HepG2 (cell line): ENCODE measurements at regions not wholly inside any gene's neighbourhood (a gene's known extent, or its start where the extent isn't known, plus 50 kb on each side); places are given as distances from the start of the nearest gene placed in this dataset.

Source experiments
- FOSL1 ChIP-seq: sonication (generic); formaldehyde crosslinking; IDR thresholded peaks from 2 replicates; pipeline ENCODE4 v1.9.0; 2021; ENCODE audit warnings: missing genetic modification reagents, borderline replicate concordance
- NFIC ChIP-seq: IDR thresholded peaks from 2 replicates; pipeline ENCODE4 v1.6.1; 2012; ENCODE audit warnings: mild to moderate bottlenecking, low read length, inconsistent platforms
- POLR2AphosphoS2 ChIP-seq: IDR thresholded peaks from 2 replicates; pipeline ENCODE4 v1.6.1; 2011; ENCODE audit warnings: low read depth, low read length, improper control_type of control experiment
- SMAD1 ChIP-seq: sonication (generic); formaldehyde crosslinking; IDR thresholded peaks from 2 replicates; pipeline ENCODE4 v1.4.0; 2020; ENCODE audit warnings: missing genetic modification reagents, low read depth, mild to moderate bottlenecking, borderline replicate concordance
- SMC3 ChIP-seq: IDR thresholded peaks from 2 replicates; pipeline ENCODE4 v1.6.1; 2011; ENCODE audit warnings: low read length, improper control_type of control experiment
- TCF7L2 ChIP-seq: IDR thresholded peaks from 2 replicates; pipeline ENCODE4 v1.6.1; 2011; ENCODE audit warnings: mild to moderate bottlenecking, low read depth, low read length, moderate library complexity
- TF ChIP-seq, protein P1 (sequence below): fragments of 450-650 bp; IDR thresholded peaks from 2 replicates; pipeline ENCODE4 v1.6.1; 2017; ENCODE audit warnings: mild to moderate bottlenecking

DNA sequence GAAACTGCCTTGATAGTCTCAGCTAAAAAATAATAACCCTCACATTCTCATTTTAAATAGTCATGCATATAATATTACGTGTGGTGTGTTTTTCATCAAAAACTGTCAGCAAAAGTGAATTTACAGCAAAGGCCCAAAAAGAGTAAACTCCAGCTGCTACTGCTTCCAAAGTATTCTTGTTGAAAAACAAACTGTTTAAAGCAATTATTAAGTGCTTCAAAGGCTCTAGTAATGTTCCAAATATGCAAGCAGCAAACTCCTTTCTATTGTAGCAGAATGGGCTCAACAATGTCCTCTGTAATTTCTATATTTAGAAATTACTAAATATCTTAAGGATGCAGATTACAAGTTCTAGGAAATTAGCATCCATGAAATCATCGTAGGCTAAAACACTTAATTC is 280.0 kb upstream of the TBX18 start:
- TF ChIP-seq NFIC = no peak
- no peak for TF ChIP-seq POLR2AphosphoS2
- TF ChIP-seq TCF7L2 = no peak
- TF ChIP-seq FOSL1 (CRISPR knock-in tag) = no peak
- TF ChIP-seq SMC3 = no peak
- TF ChIP-seq, protein P1, sequence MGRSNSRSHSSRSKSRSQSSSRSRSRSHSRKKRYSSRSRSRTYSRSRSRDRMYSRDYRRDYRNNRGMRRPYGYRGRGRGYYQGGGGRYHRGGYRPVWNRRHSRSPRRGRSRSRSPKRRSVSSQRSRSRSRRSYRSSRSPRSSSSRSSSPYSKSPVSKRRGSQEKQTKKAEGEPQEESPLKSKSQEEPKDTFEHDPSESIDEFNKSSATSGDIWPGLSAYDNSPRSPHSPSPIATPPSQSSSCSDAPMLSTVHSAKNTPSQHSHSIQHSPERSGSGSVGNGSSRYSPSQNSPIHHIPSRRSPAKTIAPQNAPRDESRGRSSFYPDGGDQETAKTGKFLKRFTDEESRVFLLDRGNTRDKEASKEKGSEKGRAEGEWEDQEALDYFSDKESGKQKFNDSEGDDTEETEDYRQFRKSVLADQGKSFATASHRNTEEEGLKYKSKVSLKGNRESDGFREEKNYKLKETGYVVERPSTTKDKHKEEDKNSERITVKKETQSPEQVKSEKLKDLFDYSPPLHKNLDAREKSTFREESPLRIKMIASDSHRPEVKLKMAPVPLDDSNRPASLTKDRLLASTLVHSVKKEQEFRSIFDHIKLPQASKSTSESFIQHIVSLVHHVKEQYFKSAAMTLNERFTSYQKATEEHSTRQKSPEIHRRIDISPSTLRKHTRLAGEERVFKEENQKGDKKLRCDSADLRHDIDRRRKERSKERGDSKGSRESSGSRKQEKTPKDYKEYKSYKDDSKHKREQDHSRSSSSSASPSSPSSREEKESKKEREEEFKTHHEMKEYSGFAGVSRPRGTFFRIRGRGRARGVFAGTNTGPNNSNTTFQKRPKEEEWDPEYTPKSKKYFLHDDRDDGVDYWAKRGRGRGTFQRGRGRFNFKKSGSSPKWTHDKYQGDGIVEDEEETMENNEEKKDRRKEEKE = no peak
- no peak for TF ChIP-seq SMAD1 (CRISPR knock-in tag)
